GM12892 (cell line): ENCODE measurements at regions not wholly inside any gene's neighbourhood (a gene's known extent, or its start where the extent isn't known, plus 50 kb on each side); places are given as distances from the start of the nearest gene placed in this dataset.

Source experiments
- POLR2A ChIP-seq: IDR thresholded peaks from 2 replicates; pipeline ENCODE4 v1.6.1; 2011; ENCODE audit warnings: low read depth, low read length, control low read depth
- POLR2AphosphoS5 ChIP-seq: IDR thresholded peaks from 2 replicates; pipeline ENCODE4 v1.6.1; 2011; ENCODE audit warnings: low read depth, low read length, control low read depth
- TAF1 ChIP-seq: IDR thresholded peaks from 2 replicates; pipeline ENCODE4 v1.6.1; 2011; ENCODE audit warnings: low read depth, mild to moderate bottlenecking, control low read depth, low read length, borderline replicate concordance

DNA sequence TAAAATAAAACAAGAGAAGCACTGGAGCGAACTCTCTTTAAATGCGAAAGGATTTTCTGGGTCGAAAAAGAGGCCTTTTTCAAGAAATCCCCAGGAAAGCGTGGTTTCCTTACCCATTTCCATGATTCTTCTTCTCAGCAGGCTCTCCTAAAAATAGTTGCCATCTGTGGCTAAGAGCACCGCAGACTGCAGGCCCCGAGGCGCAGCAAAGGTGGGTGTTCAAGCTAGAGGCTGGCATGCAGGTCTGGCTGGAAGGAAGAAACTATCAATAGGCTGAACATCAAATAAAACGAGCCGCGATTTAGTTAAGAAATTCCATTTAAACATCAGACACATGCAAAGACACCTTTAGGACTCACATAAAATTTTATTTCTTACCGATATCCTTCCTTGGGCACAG, 135.1 kb downstream of the ADAMTS1 start:
- TF ChIP-seq POLR2AphosphoS5 (no peak), POLR2A (no peak), TAF1 (no peak)
